ENCODE measurements at regions not wholly inside any gene's neighbourhood (a gene's known extent, or its start where the extent isn't known, plus 50 kb on each side); places are given as distances from the start of the nearest gene placed in this dataset.

GRCh38 chr13:80458543-80458942, 117.6 kb upstream of the SPRY2 start:
- Histone ChIP-seq H3K27ac (ENCODE audit: insufficient read depth, low read length) (no peak overlapping the region), H3K9me3 (ENCODE audit: control insufficient read depth, insufficient read depth, low read length) (no peaks in the 10 kb centered on the region), H2AK5ac (ENCODE audit: low read depth, low read length) (no peak overlapping the region), H2BK120ac (ENCODE audit: low read depth, low read length) (no peak overlapping the region), H4K91ac (ENCODE audit: insufficient read depth, low read depth, low read length) (no peak overlapping the region), H2BK20ac (ENCODE audit: low read depth, low read length) (no peak overlapping the region), H4K8ac (ENCODE audit: low read depth in 2 of 2, low read length in 2 of 2) (no peak overlapping the region), H3K9ac (ENCODE audit: low read depth, low read length) (no peak overlapping the region), H3K9me1 (ENCODE audit: insufficient read depth, low read length) (no peaks in the 10 kb centered on the region), H4K20me1 (ENCODE audit: insufficient read depth, low read length) (no peaks in the 10 kb centered on the region), H3K4me2 (ENCODE audit: low read depth, low read length) (no peak overlapping the region), H3K23ac (ENCODE audit: low read depth, low read length) (no peak overlapping the region), H3K18ac (ENCODE audit: low read depth, low read length) (no peak overlapping the region), H3K14ac (replicated peaks; ENCODE audit: low read depth, low read length) (no peak overlapping the region), H2BK15ac (ENCODE audit: low read depth, low read length) (no peak overlapping the region), H3K4me3 (ENCODE audit: insufficient read depth, low read depth, low read length) (no peak overlapping the region), H3K4me1 (ENCODE audit: control insufficient read depth, insufficient read depth, low read length) (no peaks in the 10 kb centered on the region), H3K27me3 (ENCODE audit: control insufficient read depth, insufficient read depth, low read length) (no peaks in the 10 kb centered on the region), H4K5ac (ENCODE audit: low read depth, low read length) (no peak overlapping the region), H2BK5ac (ENCODE audit: low read depth, low read length, poor library complexity, severe bottlenecking) (no peak overlapping the region), H3K79me1 (ENCODE audit: low read depth in 1 of 2, low read length in 2 of 2) (no peaks in the 10 kb centered on the region), H3K4ac (ENCODE audit: low read depth, low read length) (no peak overlapping the region), H2AK9ac (replicated peaks; ENCODE audit: low read depth, low read length, poor library complexity) (no peak overlapping the region), H3K36me3 (ENCODE audit: control insufficient read depth, insufficient read depth, low read length) (no peaks in the 10 kb centered on the region), H2AFZ (replicated peaks; ENCODE audit: low read length, poor library complexity) (no peak overlapping the region), H3K56ac (ENCODE audit: extremely low read depth, insufficient read depth, low read length) (no peak overlapping the region)
- in situ Hi-C loops (cut with MboI; ENCODE audit: low sequenced_read_pairs): no loop called here
- no peak for ATAC-seq (ENCODE audit: low read depth)
- CTCF ChIA-PET: no interaction called here
- no peak for TF ChIP-seq BHLHE40 (IDR thresholded peaks at IDR 0.05; ENCODE audit: low read depth, low read length)
- no peak for TF ChIP-seq MAZ (IDR thresholded peaks at IDR 0.05; ENCODE audit: borderline replicate concordance, low read depth, low read length)
- TF ChIP-seq RCOR1 (IDR thresholded peaks at IDR 0.05; ENCODE audit: insufficient replicate concordance, low read length): no peak
- no peak for TF ChIP-seq SMC3 (IDR thresholded peaks at IDR 0.05; ENCODE audit: low read depth, low read length)
- no peak for TF ChIP-seq RAD21 (IDR thresholded peaks at IDR 0.05; ENCODE audit: low read length)
- TF ChIP-seq NFE2L2 (IDR thresholded peaks at IDR 0.05; ENCODE audit: low read depth, low read length): no peak
- TF ChIP-seq, protein P1, sequence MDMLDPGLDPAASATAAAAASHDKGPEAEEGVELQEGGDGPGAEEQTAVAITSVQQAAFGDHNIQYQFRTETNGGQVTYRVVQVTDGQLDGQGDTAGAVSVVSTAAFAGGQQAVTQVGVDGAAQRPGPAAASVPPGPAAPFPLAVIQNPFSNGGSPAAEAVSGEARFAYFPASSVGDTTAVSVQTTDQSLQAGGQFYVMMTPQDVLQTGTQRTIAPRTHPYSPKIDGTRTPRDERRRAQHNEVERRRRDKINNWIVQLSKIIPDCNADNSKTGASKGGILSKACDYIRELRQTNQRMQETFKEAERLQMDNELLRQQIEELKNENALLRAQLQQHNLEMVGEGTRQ (IDR thresholded peaks at IDR 0.05; ENCODE audit: low read depth, low read length): no peak
- no peak for TF ChIP-seq MXI1 (IDR thresholded peaks at IDR 0.05; ENCODE audit: borderline replicate concordance, low read depth, low read length)
- TF ChIP-seq POLR2A (IDR thresholded peaks at IDR 0.05; ENCODE audit: low read depth, low read length): no peak
- TF ChIP-seq FOS (IDR thresholded peaks at IDR 0.05; ENCODE audit: low read depth, low read length): no peak
- TF ChIP-seq CHD1 (IDR thresholded peaks at IDR 0.05; ENCODE audit: low read depth, low read length): no peak
- no peak; the same call in 1 of the 2 replicates for TF ChIP-seq MAFK (IDR thresholded peaks at IDR 0.05; ENCODE audit: low read depth, low read length)
- TF ChIP-seq, protein P2, sequence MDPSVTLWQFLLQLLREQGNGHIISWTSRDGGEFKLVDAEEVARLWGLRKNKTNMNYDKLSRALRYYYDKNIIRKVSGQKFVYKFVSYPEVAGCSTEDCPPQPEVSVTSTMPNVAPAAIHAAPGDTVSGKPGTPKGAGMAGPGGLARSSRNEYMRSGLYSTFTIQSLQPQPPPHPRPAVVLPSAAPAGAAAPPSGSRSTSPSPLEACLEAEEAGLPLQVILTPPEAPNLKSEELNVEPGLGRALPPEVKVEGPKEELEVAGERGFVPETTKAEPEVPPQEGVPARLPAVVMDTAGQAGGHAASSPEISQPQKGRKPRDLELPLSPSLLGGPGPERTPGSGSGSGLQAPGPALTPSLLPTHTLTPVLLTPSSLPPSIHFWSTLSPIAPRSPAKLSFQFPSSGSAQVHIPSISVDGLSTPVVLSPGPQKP (IDR thresholded peaks at IDR 0.05; ENCODE audit: borderline replicate concordance, low read depth, low read length): no peak
- TF ChIP-seq CEBPB (IDR thresholded peaks at IDR 0.05; ENCODE audit: low read depth, low read length): no peak
- WGBS, 2 experiments (ENCODE audit: extremely low coverage in 2 of 2, insufficient read length in 1 of 2): 55% methylated on average over 2 of the region's 2 CpGs; no CpG with 5 or more reads in 1 of the 2 experiments
- no peak for DNase-seq
- dilution Hi-C loops (cut with HindIII; ENCODE audit: low sequenced_read_pairs, unreplicated experiment): no loop called here
- POLR2A ChIA-PET (ENCODE audit: unreplicated experiment): no interaction called here
- no TSS peak for BruUV-seq (replicated peaks)
- intact Hi-C loops (cut with micrococcal nuclease): no loop called here

All from IMR-90 (cell line).